Trophoblast cell (in vitro differentiated cells and primary cell): ENCODE measurements at regions not wholly inside any gene's neighbourhood (a gene's known extent, or its start where the extent isn't known, plus 50 kb on each side); places are given as distances from the start of the nearest gene placed in this dataset.

Source experiments
- DNase-seq, 2 donors: peaks; one replicate each; pipeline ENCODE4 v3.0.0-alpha.2; 2016
- H2AFZ ChIP-seq: 2 replicates; pipeline ENCODE4 v1.6.1; 2013; ENCODE audit warnings: low read length, moderate library complexity, mild to moderate bottlenecking; ENCODE audit not compliant: insufficient read depth, poor library complexity
- H2AK5ac ChIP-seq: 2 replicates; pipeline ENCODE4 v1.6.1; 2013; ENCODE audit warnings: mild to moderate bottlenecking, low read length
- H2BK120ac ChIP-seq: 2 replicates; pipeline ENCODE4 v1.6.1; 2013; ENCODE audit warnings: low read length, mild to moderate bottlenecking, moderate library complexity; ENCODE audit not compliant: insufficient read depth, poor library complexity
- H2BK12ac ChIP-seq: 2 replicates; pipeline ENCODE4 v1.6.1; 2013; ENCODE audit warnings: mild to moderate bottlenecking, low read length, moderate library complexity
- H2BK5ac ChIP-seq: 2 replicates; pipeline ENCODE4 v1.6.1; 2013; ENCODE audit warnings: low read length, low read depth, moderate library complexity, mild to moderate bottlenecking; ENCODE audit not compliant: poor library complexity
- H3K14ac ChIP-seq: 2 replicates; pipeline ENCODE4 v1.6.1; 2013; ENCODE audit warnings: mild to moderate bottlenecking, low read length
- H3K18ac ChIP-seq: 2 replicates; pipeline ENCODE4 v1.6.1; 2013; ENCODE audit warnings: mild to moderate bottlenecking, low read length
- H3K23ac ChIP-seq: 2 replicates; pipeline ENCODE4 v1.6.1; 2013; ENCODE audit warnings: low read length
- H3K27ac ChIP-seq: 2 replicates; pipeline ENCODE4 v1.5.1; 2013; ENCODE audit warnings: low read depth, mild to moderate bottlenecking, inconsistent platforms, low read length, moderate library complexity
- H3K27me3 ChIP-seq: 2 replicates; pipeline ENCODE4 v1.6.1; 2013; ENCODE audit warnings: inconsistent platforms, mild to moderate bottlenecking, low read length, moderate library complexity; ENCODE audit not compliant: insufficient read depth
- H3K36me3 ChIP-seq, 2 experiments: 1 replicate in 1 of 2; 2 replicates in 1 of 2; pipeline ENCODE4 v1.6.1; 2013; ENCODE audit warnings: low read length in 2 of 2, mild to moderate bottlenecking in 2 of 2, moderate library complexity in 1 of 2; ENCODE audit not compliant: insufficient read depth in 2 of 2, control insufficient read depth in 1 of 2
- H3K4ac ChIP-seq: 2 replicates; pipeline ENCODE4 v1.6.1; 2013; ENCODE audit warnings: low read depth, mild to moderate bottlenecking, low read length, moderate library complexity
- H3K4me1 ChIP-seq, 2 experiments: 1 replicate in 1 of 2; 2 replicates in 1 of 2; pipeline ENCODE4 v1.6.1; 2013; ENCODE audit warnings: low read length in 2 of 2, mild to moderate bottlenecking in 2 of 2, moderate library complexity in 1 of 2; ENCODE audit not compliant: insufficient read depth in 2 of 2, control insufficient read depth in 1 of 2
- H3K4me2 ChIP-seq: 2 replicates; pipeline ENCODE4 v1.6.1; 2013; ENCODE audit warnings: inconsistent platforms, mild to moderate bottlenecking, low read length, moderate library complexity
- H3K4me3 ChIP-seq: 2 replicates; pipeline ENCODE4 v1.5.1; 2013; ENCODE audit warnings: mild to moderate bottlenecking, low read depth, low read length, inconsistent platforms
- H3K79me1 ChIP-seq: one replicate; pipeline ENCODE4 v1.6.1; 2013; ENCODE audit warnings: low read length
- H3K79me2 ChIP-seq: 2 replicates; pipeline ENCODE4 v1.6.1; 2013; ENCODE audit warnings: low read length, mild to moderate bottlenecking; ENCODE audit not compliant: control insufficient read depth, insufficient read depth, poor library complexity
- H3K9ac ChIP-seq: 2 replicates; pipeline ENCODE4 v1.6.1; 2013; ENCODE audit warnings: mild to moderate bottlenecking, low read length
- H3K9me3 ChIP-seq: 2 replicates; pipeline ENCODE4 v1.6.1; 2013; ENCODE audit warnings: low read depth, mild to moderate bottlenecking, control low read depth, inconsistent platforms, low read length; ENCODE audit not compliant: insufficient read depth
- H4K12ac ChIP-seq: 2 replicates; pipeline ENCODE4 v1.6.1; 2013; ENCODE audit warnings: low read depth, mild to moderate bottlenecking, low read length, moderate library complexity
- H4K8ac ChIP-seq: 2 replicates; pipeline ENCODE4 v1.6.1; 2013; ENCODE audit warnings: low read depth, mild to moderate bottlenecking, low read length, moderate library complexity
- H4K91ac ChIP-seq: one replicate; pipeline ENCODE4 v1.6.1; 2013; ENCODE audit warnings: low read depth, mild to moderate bottlenecking, low read length, moderate library complexity
- WGBS: extraction: QIAGEN DNeasy Blood & Tissue Kit; methylation state at CpG from one replicate; pipeline ENCODE4 v1.1.7; 2013; ENCODE audit warnings: missing lambda C conversion rate; ENCODE audit not compliant: insufficient read length, insufficient coverage; ENCODE audit errors: extremely low coverage; 5-methylcytosine and 5-hydroxymethylcytosine counted together

- no peak overlapping the region for H2AFZ ChIP-seq
- no CpG with 5 or more reads among the region's 5 CpGs for WGBS
These were observed 228.3 kb upstream of the NLRP1 start for GRCh38 chr17:5812590-5812989.

GRCh38 chr17:5813357-5813756 lies 229.0 kb upstream of the NLRP1 start:
- no peak overlapping the region for H3K4me3 ChIP-seq
- no peak overlapping the region for H2BK12ac ChIP-seq
- DNase-seq = no peak
- H2BK5ac ChIP-seq = no peak overlapping the region
- H3K9me3 ChIP-seq = peaks cover 7% of the 10 kb centered on the region
- no peak overlapping the region for H3K27ac ChIP-seq
- H4K12ac ChIP-seq = no peak overlapping the region
- no peaks in the 10 kb centered on the region for H3K79me2 ChIP-seq
- no peak overlapping the region for H3K23ac ChIP-seq
- H3K4me1 ChIP-seq = no peaks in the 10 kb centered on the region
- no peak overlapping the region for H3K18ac ChIP-seq
- no peak overlapping the region for H3K4ac ChIP-seq
- no peaks in the 10 kb centered on the region for H3K27me3 ChIP-seq
- H3K36me3 ChIP-seq = no peaks in the 10 kb centered on the region
- H3K14ac ChIP-seq = no peak overlapping the region
- H3K9ac ChIP-seq = no peak overlapping the region
- no peaks in the 10 kb centered on the region for H3K79me1 ChIP-seq
- H4K91ac ChIP-seq = no peak overlapping the region
- no peak overlapping the region for H2BK120ac ChIP-seq
- no peak overlapping the region for H4K8ac ChIP-seq
- H2AFZ ChIP-seq = no peak overlapping the region
- no peak overlapping the region for H2AK5ac ChIP-seq
- WGBS = no CpG with 5 or more reads among the region's 2 CpGs
- no peak overlapping the region for H3K4me2 ChIP-seq

More at GRCh38 chr17:5812590-5812989, 228.3 kb upstream of the NLRP1 start:
- Histone ChIP-seq H3K9ac (no peak overlapping the region), H3K4ac (no peak overlapping the region), H3K4me1 (no peaks in the 10 kb centered on the region), H4K8ac (no peak overlapping the region), H2BK12ac (no peak overlapping the region), H4K91ac (no peak overlapping the region), H3K9me3 (peaks cover 7% of the 10 kb centered on the region), H3K79me1 (no peaks in the 10 kb centered on the region), H4K12ac (no peak overlapping the region), H3K36me3 (no peaks in the 10 kb centered on the region), H3K18ac (no peak overlapping the region), H3K4me3 (no peak overlapping the region), H3K27ac (no peak overlapping the region), H3K4me2 (no peak overlapping the region), H3K23ac (no peak overlapping the region), H2BK120ac (no peak overlapping the region), H3K79me2 (no peaks in the 10 kb centered on the region), H3K14ac (no peak overlapping the region), H2AK5ac (no peak overlapping the region), H3K27me3 (no peaks in the 10 kb centered on the region), H2BK5ac (no peak overlapping the region)
- DNase-seq = no peak

- Histone ChIP-seq H2BK12ac (no peak overlapping the region), H4K12ac (no peak overlapping the region), H3K4ac (no peak overlapping the region), H3K9ac (no peak overlapping the region), H3K4me1 (peaks cover 1 to 3% of the 10 kb centered on the region in 2 experiments), H3K4me3 (no peak overlapping the region), H2BK120ac (no peak overlapping the region), H3K79me2 (no peaks in the 10 kb centered on the region), H3K23ac (no peak overlapping the region), H2AK5ac (no peak overlapping the region), H3K18ac (no peak overlapping the region), H3K27me3 (no peaks in the 10 kb centered on the region), H4K8ac (no peak overlapping the region), H3K36me3 (no peaks in the 10 kb centered on the region), H2BK5ac (no peak overlapping the region), H3K79me1 (no peaks in the 10 kb centered on the region), H3K27ac (no peak overlapping the region), H3K9me3 (peaks cover 2% of the 10 kb centered on the region), H3K4me2 (no peak overlapping the region), H2AFZ (no peak overlapping the region), H4K91ac (no peak overlapping the region), H3K14ac (no peak overlapping the region)
- WGBS = no CpG with 5 or more reads among the region's 5 CpGs
- no peak for DNase-seq
These were observed 231.1 kb upstream of the NLRP1 start for GRCh38 chr17:5815396-5815795.

- H3K27ac ChIP-seq = no peak overlapping the region
- H3K79me2 ChIP-seq = no peaks in the 10 kb centered on the region
- no peak overlapping the region for H4K8ac ChIP-seq
- H3K18ac ChIP-seq = no peak overlapping the region
- no peak overlapping the region for H2BK5ac ChIP-seq
- H3K23ac ChIP-seq = no peak overlapping the region
- WGBS = no CpG with 5 or more reads among the region's 8 CpGs
- no peak overlapping the region for H4K12ac ChIP-seq
- H2AK5ac ChIP-seq = no peak overlapping the region
- no peak overlapping the region for H3K4me3 ChIP-seq
- H3K4me1 ChIP-seq = peaks cover 9 to 13% of the 10 kb centered on the region in 2 experiments
- H4K91ac ChIP-seq = no peak overlapping the region
- no peaks in the 10 kb centered on the region for H3K79me1 ChIP-seq
- no peaks in the 10 kb centered on the region for H3K27me3 ChIP-seq
- H3K4ac ChIP-seq = no peak overlapping the region
- H2AFZ ChIP-seq = no peak overlapping the region
- no peak overlapping the region for H3K9ac ChIP-seq
- DNase-seq = no peak
- peaks cover 2% of the 10 kb centered on the region for H3K9me3 ChIP-seq
- no peak overlapping the region for H3K14ac ChIP-seq
- no peak overlapping the region for H2BK120ac ChIP-seq
- no peak overlapping the region for H3K4me2 ChIP-seq
- H3K36me3 ChIP-seq = no peaks in the 10 kb centered on the region
- no peak overlapping the region for H2BK12ac ChIP-seq
These were observed 232.3 kb upstream of the NLRP1 start for GRCh38 chr17:5816491-5817070.
